Esophagus muscularis mucosa (tissue), 3 donors: ENCODE measurements at regions not wholly inside any gene's neighbourhood (a gene's known extent, or its start where the extent isn't known, plus 50 kb on each side); places are given as distances from the start of the nearest gene placed in this dataset.

Experiments used
- CTCF ChIP-seq, 3 experiments: fragments of 200-600 bp in 2 of 3; fragments of 450-650 bp in 1 of 3; sonication (generic) in 2 of 3; IDR thresholded peaks; one replicate each; pipeline ENCODE4 v1.5.1; 2017 to 2019; ENCODE audit warnings: antibody characterized with exemption in 3 of 3, mild to moderate bottlenecking in 2 of 3, moderate library complexity in 1 of 3
- POLR2AphosphoS5 ChIP-seq, 2 donors: sonication (generic); formaldehyde crosslinking; IDR thresholded peaks; one replicate each; pipeline ENCODE4 v1.6.1; 2017; ENCODE audit warnings: antibody characterized with exemption in 2 of 2

DNA sequence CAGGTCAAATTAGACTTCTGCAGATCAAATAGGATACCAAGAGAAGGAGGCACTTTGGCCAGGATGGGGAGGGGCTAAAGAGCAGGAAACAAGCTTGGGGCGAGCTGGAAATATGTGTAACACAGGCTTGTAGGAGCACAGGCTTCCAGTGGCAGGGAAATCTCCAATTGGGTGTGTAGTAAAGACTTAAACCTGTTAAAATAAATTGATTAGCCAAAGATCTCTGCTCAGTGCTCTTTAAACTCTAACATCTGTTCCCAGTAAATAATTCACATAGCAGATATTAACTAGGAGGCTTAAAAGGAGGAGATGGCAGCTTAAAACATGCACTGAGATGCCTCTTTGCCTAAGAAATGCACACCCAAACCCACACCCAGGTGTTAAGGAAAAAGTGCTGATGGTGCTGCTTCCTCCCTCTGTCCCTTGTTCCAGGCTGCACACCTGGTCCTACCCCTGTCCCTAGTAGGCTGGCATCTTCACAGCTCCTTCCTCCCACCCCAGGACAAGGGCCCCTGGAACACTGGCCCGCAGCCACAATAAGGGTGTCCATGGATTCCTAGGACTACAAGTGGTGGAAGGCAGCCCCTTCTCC, 93.5 kb upstream of the MLN start:
- TF ChIP-seq POLR2AphosphoS5 (IDR thresholded peaks at IDR 0.05) (no peak), CTCF (IDR thresholded peaks at IDR 0.05) (no peak)
